B cell (primary cell): ENCODE measurements at regions not wholly inside any gene's neighbourhood (a gene's known extent, or its start where the extent isn't known, plus 50 kb on each side); places are given as distances from the start of the nearest gene placed in this dataset.

Experiments used
- ATAC-seq: fragments of 200-7000 bp; cut with Tn5 transposase; one replicate; pipeline ENCODE4 v1.10.0; 2021; ENCODE audit warnings: low read depth, mild to moderate bottlenecking, moderate number of reproducible peaks, moderate library complexity
- CTCF ChIA-PET: fragments of 350-600 bp; sonication (Branson Sonifier 250); formaldehyde crosslinking; loops from one replicate; lab custom pipeline; 2021; ENCODE audit warnings: antibody characterized with exemption, inconsistent platforms; lab: Charles Lee
- POLR2A ChIA-PET: fragments of 350-600 bp; sonication (Branson Sonifier 250); formaldehyde crosslinking; loops from one replicate; lab custom pipeline; 2021; ENCODE audit warnings: antibody characterized with exemption; lab: Charles Lee
- DNase-seq: peaks from one replicate; pipeline ENCODE4 v3.0.0; 2013
- H2AFZ ChIP-seq: 2 replicates; pipeline ENCODE4 v1.6.1; 2012; ENCODE audit warnings: mild to moderate bottlenecking, low read depth, low read length; ENCODE audit not compliant: insufficient read depth, poor library complexity, severe bottlenecking
- H3K27ac ChIP-seq, 2 donors: 1 replicate in 1 of 2; 2 replicates in 1 of 2; pipeline ENCODE4 v1.5.1; 2012 to 2013; ENCODE audit warnings: low read length in 2 of 2, mild to moderate bottlenecking in 2 of 2, moderate library complexity in 1 of 2
- H3K27me3 ChIP-seq, 4 experiments: fragments of 200-600 bp in 1 of 4; sonication (generic) in 1 of 4; replicated peaks in 1 of 4; 1 replicate in 2 of 4; 2 replicates in 2 of 4; pipeline versions ENCODE4 v1.6.1 to v1.7.0; 2013 to 2016; ENCODE audit warnings: low read length in 3 of 4, mild to moderate bottlenecking in 2 of 4, mixed read lengths in 1 of 4, moderate library complexity in 1 of 4; ENCODE audit not compliant: insufficient read depth in 4 of 4, control insufficient read depth in 3 of 4; ENCODE audit errors: control extremely low read depth in 1 of 4
- H3K36me3 ChIP-seq, 2 experiments: replicated peaks in 1 of 2; 1 replicate in 1 of 2; 2 replicates in 1 of 2; pipeline versions ENCODE4 v1.6.1 to v1.7.1; 2013; ENCODE audit warnings: low read length in 1 of 2; ENCODE audit not compliant: insufficient read depth in 2 of 2, control insufficient read depth in 1 of 2; ENCODE audit errors: control extremely low read depth in 1 of 2, extremely low read depth in 1 of 2
- H3K4me1 ChIP-seq, 2 donors: fragments of 200-600 bp in 1 of 2; sonication (generic) in 1 of 2; 1 replicate in 1 of 2; 2 replicates in 1 of 2; pipeline versions ENCODE4 v1.5.1 to v1.6.1; 2013 to 2017; ENCODE audit warnings: low read length in 2 of 2; ENCODE audit not compliant: control insufficient read depth in 2 of 2, insufficient read depth in 2 of 2
- H3K4me2 ChIP-seq: replicated peaks from 2 replicates; pipeline ENCODE3; 2012; ENCODE audit warnings: mild to moderate bottlenecking, low read depth, low read length; ENCODE audit not compliant: poor library complexity, severe bottlenecking
- H3K4me3 ChIP-seq, 5 experiments: fragments of 200-600 bp in 1 of 5; sonication (generic) in 1 of 5; 1 replicate in 3 of 5; 2 replicates in 2 of 5; pipeline versions ENCODE4 v1.5.1 to v1.7.0; 2011 to 2016; ENCODE audit warnings: low read length in 4 of 5, mild to moderate bottlenecking in 4 of 5, low read depth in 2 of 5, control low read depth in 1 of 5, moderate library complexity in 1 of 5; ENCODE audit not compliant: insufficient read depth in 1 of 5; ENCODE audit errors: control extremely low read depth in 1 of 5, extremely low read depth in 1 of 5
- H3K79me2 ChIP-seq: fragments of 200-600 bp; sonication (generic); one replicate; pipeline ENCODE4 v1.6.0; 2016; ENCODE audit warnings: low read length; ENCODE audit not compliant: control insufficient read depth, insufficient read depth
- H3K9ac ChIP-seq: fragments of 200-600 bp; sonication (generic); 2 replicates; pipeline ENCODE4 v1.6.1; 2017; ENCODE audit warnings: mild to moderate bottlenecking, low read length, moderate library complexity
- H3K9me3 ChIP-seq, 3 donors: one replicate each; pipeline versions ENCODE4 v1.6.1 to v1.7.1; 2013; ENCODE audit warnings: low read length in 2 of 3; ENCODE audit not compliant: control insufficient read depth in 2 of 3, insufficient read depth in 1 of 3; ENCODE audit errors: control extremely low read depth in 1 of 3
- H4K20me1 ChIP-seq: 2 replicates; pipeline ENCODE4 v1.6.0; 2012; ENCODE audit warnings: mild to moderate bottlenecking, low read length; ENCODE audit not compliant: insufficient read depth, control insufficient read depth, poor library complexity, severe bottlenecking
- H3K27ac Mint-ChIP-seq: one replicate; pipeline ENCODE4 v1.8.0; 2021; ENCODE audit warnings: mixed read lengths
- H3K27me3 Mint-ChIP-seq: one replicate; pipeline ENCODE4 v1.8.0; 2021; ENCODE audit warnings: mixed read lengths
- H3K4me1 Mint-ChIP-seq: one replicate; pipeline ENCODE4 v1.8.0; 2021; ENCODE audit warnings: mixed read lengths
- H3K4me3 Mint-ChIP-seq: one replicate; pipeline ENCODE4 v1.8.0; 2021; ENCODE audit warnings: mixed read lengths
- H3K9me3 Mint-ChIP-seq: one replicate; pipeline ENCODE4 v1.8.0; 2022; ENCODE audit warnings: mixed read lengths; ENCODE audit not compliant: insufficient read depth
- EZH2 ChIP-seq: IDR thresholded peaks from 2 replicates; pipeline ENCODE4 v1.6.1; 2012; ENCODE audit warnings: borderline replicate concordance, low read depth, mild to moderate bottlenecking, moderate library complexity, low read length; ENCODE audit not compliant: insufficient read depth, poor library complexity, severe bottlenecking
- WGBS: methylation state at CpG from one replicate; pipeline ENCODE4 v1.1.5; 2013; ENCODE audit warnings: missing lambda C conversion rate; ENCODE audit not compliant: insufficient coverage; 5-methylcytosine and 5-hydroxymethylcytosine counted together
- intact Hi-C: fragments of 100-400 bp; cut with micrococcal nuclease; formaldehyde crosslinking; loops from one replicate; pipeline ENCODE4 v1.10.0; 2022
- TF ChIP-seq, protein P1 (sequence below): fragments of 200-600 bp; IDR thresholded peaks from one replicate; pipeline ENCODE4 v1.8.0; 2022; ENCODE audit warnings: antibody characterized with exemption, mild to moderate bottlenecking

DNA sequence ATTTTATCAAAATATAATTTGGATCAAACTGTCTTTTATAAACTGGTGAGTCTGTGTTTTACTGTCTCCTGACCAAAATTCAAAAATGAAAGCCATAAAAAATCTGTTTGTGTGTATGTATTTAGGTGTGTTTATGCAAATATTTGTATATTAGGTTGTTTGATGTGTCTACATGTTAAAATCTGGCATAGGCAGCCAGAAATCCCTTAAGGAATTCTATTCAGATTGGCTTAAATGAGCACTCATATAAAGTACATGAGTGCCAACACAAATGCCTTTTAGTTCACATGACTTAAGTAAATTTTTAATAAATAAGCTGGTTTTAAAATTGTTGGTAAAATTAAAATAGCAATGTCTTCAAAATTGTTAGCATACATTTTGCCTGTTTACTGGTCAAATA lies 133.3 kb upstream of the GUCY1A2 start:
- H3K27ac Mint-ChIP-seq, result no peak overlapping the region
- Histone ChIP-seq H3K79me2 (no peaks in the 10 kb centered on the region), H3K4me1 (no peaks in the 10 kb centered on the region), H3K4me3 (no peak overlapping the region), H3K27ac (no peak overlapping the region), H3K36me3 (no peaks in the 10 kb centered on the region), H3K27me3 (no peaks in the 10 kb centered on the region), H3K9ac (no peak overlapping the region), H2AFZ (no peak overlapping the region), H4K20me1 (no peaks in the 10 kb centered on the region), H3K9me3 (no peaks in the 10 kb centered on the region), H3K4me2 (no peak overlapping the region)
- CTCF ChIA-PET, result no interaction called here
- intact Hi-C loops, result no loop called here
- H3K4me1 Mint-ChIP-seq, result no peaks in the 10 kb centered on the region
- no peaks in the 10 kb centered on the region for H3K27me3 Mint-ChIP-seq
- TF ChIP-seq, protein P1, sequence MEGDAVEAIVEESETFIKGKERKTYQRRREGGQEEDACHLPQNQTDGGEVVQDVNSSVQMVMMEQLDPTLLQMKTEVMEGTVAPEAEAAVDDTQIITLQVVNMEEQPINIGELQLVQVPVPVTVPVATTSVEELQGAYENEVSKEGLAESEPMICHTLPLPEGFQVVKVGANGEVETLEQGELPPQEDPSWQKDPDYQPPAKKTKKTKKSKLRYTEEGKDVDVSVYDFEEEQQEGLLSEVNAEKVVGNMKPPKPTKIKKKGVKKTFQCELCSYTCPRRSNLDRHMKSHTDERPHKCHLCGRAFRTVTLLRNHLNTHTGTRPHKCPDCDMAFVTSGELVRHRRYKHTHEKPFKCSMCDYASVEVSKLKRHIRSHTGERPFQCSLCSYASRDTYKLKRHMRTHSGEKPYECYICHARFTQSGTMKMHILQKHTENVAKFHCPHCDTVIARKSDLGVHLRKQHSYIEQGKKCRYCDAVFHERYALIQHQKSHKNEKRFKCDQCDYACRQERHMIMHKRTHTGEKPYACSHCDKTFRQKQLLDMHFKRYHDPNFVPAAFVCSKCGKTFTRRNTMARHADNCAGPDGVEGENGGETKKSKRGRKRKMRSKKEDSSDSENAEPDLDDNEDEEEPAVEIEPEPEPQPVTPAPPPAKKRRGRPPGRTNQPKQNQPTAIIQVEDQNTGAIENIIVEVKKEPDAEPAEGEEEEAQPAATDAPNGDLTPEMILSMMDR, result no peak
- no peak for TF ChIP-seq EZH2
- ATAC-seq (no peak), DNase-seq (no peak)
- H3K9me3 Mint-ChIP-seq, result no peaks in the 10 kb centered on the region
- POLR2A ChIA-PET, result no interaction called here
- no peak overlapping the region for H3K4me3 Mint-ChIP-seq

DNA sequence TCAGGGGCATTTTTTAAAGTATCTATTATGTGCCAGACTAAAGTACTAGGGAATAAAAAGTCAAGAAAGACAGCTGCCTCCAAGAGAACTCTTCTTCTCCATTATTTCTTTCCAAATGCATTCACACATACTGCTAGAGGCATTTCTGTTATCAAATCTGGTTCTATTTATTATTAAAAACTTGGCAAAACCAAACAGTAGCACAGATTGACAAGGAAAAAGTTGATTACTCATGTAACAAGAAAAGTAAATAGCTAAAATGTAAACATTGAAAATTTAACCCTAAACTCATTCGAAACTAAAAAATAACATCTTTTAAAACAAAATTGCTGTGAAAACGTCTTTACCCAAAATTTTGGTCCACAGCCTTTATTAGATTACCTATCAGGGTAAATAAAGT lies 132.9 kb upstream of the GUCY1A2 start:
- Mint-ChIP-seq H3K27me3 (no peaks in the 10 kb centered on the region), H3K4me3 (no peak overlapping the region), H3K4me1 (no peaks in the 10 kb centered on the region), H3K9me3 (no peaks in the 10 kb centered on the region), H3K27ac (no peak overlapping the region)
- no peaks in the 10 kb centered on the region for H4K20me1 ChIP-seq
- no peaks in the 10 kb centered on the region for H3K36me3 ChIP-seq
- TF ChIP-seq, protein P1, result no peak
- TF ChIP-seq EZH2, result no peak
- intact Hi-C loops, result no loop called here
- ATAC-seq, result no peak
- H3K4me1 ChIP-seq, result no peaks in the 10 kb centered on the region
- H3K9me3 ChIP-seq, result no peaks in the 10 kb centered on the region
- no peak overlapping the region for H3K27ac ChIP-seq
- POLR2A ChIA-PET, result no interaction called here
- no peak for DNase-seq
- no peak overlapping the region for H2AFZ ChIP-seq
- no peak overlapping the region for H3K4me2 ChIP-seq
- CTCF ChIA-PET, result no interaction called here
- no CpG with 5 or more reads among the region's 2 CpGs for WGBS
- no peak overlapping the region for H3K9ac ChIP-seq
- H3K27me3 ChIP-seq, result no peaks in the 10 kb centered on the region
- no peak overlapping the region for H3K4me3 ChIP-seq
- H3K79me2 ChIP-seq, result no peaks in the 10 kb centered on the region
